BLaER1 treated with 17β-estradiol and CSF1 and Interleukin-3, amounts not matched to agents 10 nM and 100 nM (cell line): ENCODE measurements at regions not wholly inside any gene's neighbourhood (a gene's known extent, or its start where the extent isn't known, plus 50 kb on each side); places are given as distances from the start of the nearest gene placed in this dataset.

Experiments
- H3K27ac ChIP-seq, 11 experiments: shearing (Covaris generic); formaldehyde crosslinking; 2 replicates each; pipeline ENCODE4 v1.8.1; 2022
- H3K27me3 ChIP-seq, 11 experiments: shearing (Covaris generic); formaldehyde crosslinking; 2 replicates each; pipeline ENCODE4 v1.8.1; 2022
- H3K36me3 ChIP-seq, 11 experiments: shearing (Covaris generic); formaldehyde crosslinking; 2 replicates each; pipeline ENCODE4 v1.8.1; 2022
- H3K4me1 ChIP-seq, 10 experiments: shearing (Covaris generic); formaldehyde crosslinking; 2 replicates each; pipeline ENCODE4 v1.8.1; 2022
- H3K4me2 ChIP-seq, 11 experiments: shearing (Covaris generic); formaldehyde crosslinking; 2 replicates each; pipeline ENCODE4 v1.8.1; 2022
- H3K4me3 ChIP-seq, 10 experiments: shearing (Covaris generic); formaldehyde crosslinking; 2 replicates each; pipeline ENCODE4 v1.8.1; 2022
- H3K9ac ChIP-seq, 11 experiments: shearing (Covaris generic); formaldehyde crosslinking; 2 replicates each; pipeline ENCODE4 v1.8.1; 2022
- H3K9me3 ChIP-seq, 11 experiments: shearing (Covaris generic); formaldehyde crosslinking; replicated peaks in 1 of 11; 2 replicates each; pipeline ENCODE4 v1.8.1; 2022
- H4K20me1 ChIP-seq, 11 experiments: shearing (Covaris generic); formaldehyde crosslinking; 2 replicates each; pipeline ENCODE4 v1.8.1; 2022
- Cebpa-rat ChIP-seq, 11 experiments: shearing (Covaris generic); IDR thresholded peaks; 2 replicates each; pipeline ENCODE4 v1.8.1; 2022

GRCh38 chr2:196224756-196225155 lies 53.4 kb upstream of the STK17B start:
- peak overlapping the region; percentile 43 to 86 (median 63) for H3K4me2 ChIP-seq
- no peak for TF ChIP-seq Cebpa-rat (IDR thresholded peaks at IDR 0.05)

DNA sequence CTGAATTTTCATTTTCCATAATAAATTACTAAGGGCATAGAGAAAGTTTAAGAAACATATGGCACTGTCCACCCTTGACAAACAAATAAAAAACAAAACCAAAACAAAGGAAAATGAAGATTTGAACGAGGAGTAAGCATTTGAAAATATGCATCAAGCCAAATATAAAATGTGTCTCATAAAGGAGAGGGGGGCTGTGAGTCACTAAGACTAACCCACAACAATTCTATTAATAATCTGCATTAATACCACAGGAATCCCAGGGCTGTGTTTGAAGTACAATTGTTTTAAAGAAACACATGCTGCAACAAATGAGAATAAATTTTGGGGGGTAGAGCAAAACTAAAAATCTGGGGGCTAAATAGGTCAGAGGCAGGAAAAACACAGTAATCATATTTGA lies 53.8 kb upstream of the STK17B start:
- H3K9ac ChIP-seq: peak overlapping the region in 3 of 11 experiments; percentile 23 to 26 (median 25); a peak in 5 of 22 replicates
- peaks cover 0 to 6% (median 0%) of the 10 kb centered on the region in 11 experiments; a peak in 1 of 22 replicates for H3K36me3 ChIP-seq
- TF ChIP-seq Cebpa-rat (IDR thresholded peaks at IDR 0.05): no peak
- peaks cover 8 to 28% (median 19%) of the 10 kb centered on the region in 11 experiments; a peak in 20 of 22 replicates for H3K9me3 ChIP-seq
- peak overlapping the region; percentile 43 to 86 (median 63) for H3K4me2 ChIP-seq
- H3K27ac ChIP-seq: peak overlapping the region in 9 of 11 experiments; percentile 43 to 67 (median 60); a peak in 18 of 22 replicates
- peaks cover 34 to 70% (median 50%) of the 10 kb centered on the region in 10 experiments for H3K4me1 ChIP-seq
- H3K4me3 ChIP-seq: no peak overlapping the region
- H4K20me1 ChIP-seq: no peaks in the 10 kb centered on the region
- H3K27me3 ChIP-seq: no peaks in the 10 kb centered on the region

More at GRCh38 chr2:196224756-196225155, 53.4 kb upstream of the STK17B start:
- Histone ChIP-seq H3K27ac (peak overlapping the region in 9 of 11 experiments; percentile 43 to 67 (median 60); a peak in 18 of 22 replicates), H4K20me1 (no peaks in the 10 kb centered on the region), H3K9ac (peak overlapping the region in 3 of 11 experiments; percentile 23 to 26 (median 25); a peak in 4 of 22 replicates), H3K9me3 (peaks cover 8 to 24% (median 17%) of the 10 kb centered on the region in 11 experiments; a peak in 20 of 22 replicates), H3K4me3 (no peak overlapping the region), H3K4me1 (peaks cover 33 to 66% (median 48%) of the 10 kb centered on the region in 10 experiments), H3K36me3 (peaks cover 0 to 6% (median 0%) of the 10 kb centered on the region in 11 experiments; a peak in 1 of 22 replicates), H3K27me3 (no peaks in the 10 kb centered on the region)

- no peaks in the 10 kb centered on the region for H3K27me3 ChIP-seq
- peaks cover 41 to 80% (median 60%) of the 10 kb centered on the region in 10 experiments for H3K4me1 ChIP-seq
- H3K9me3 ChIP-seq: peaks cover 8 to 29% (median 19%) of the 10 kb centered on the region in 11 experiments; a peak in 20 of 22 replicates
- TF ChIP-seq Cebpa-rat (IDR thresholded peaks at IDR 0.05): no peak
- no peaks in the 10 kb centered on the region for H4K20me1 ChIP-seq
- H3K36me3 ChIP-seq: peaks cover 0 to 6% (median 0%) of the 10 kb centered on the region in 11 experiments; a peak in 1 of 22 replicates
- H3K9ac ChIP-seq: no peak overlapping the region
- H3K4me2 ChIP-seq: peak overlapping the region; percentile 43 to 86 (median 63)
- no peak overlapping the region for H3K4me3 ChIP-seq
- H3K27ac ChIP-seq: peak overlapping the region in 10 of 11 experiments; percentile 28 to 67 (median 57); a peak in 18 of 22 replicates
These were observed 54.8 kb upstream of the STK17B start for GRCh38 chr2:196226058-196226706.

DNA sequence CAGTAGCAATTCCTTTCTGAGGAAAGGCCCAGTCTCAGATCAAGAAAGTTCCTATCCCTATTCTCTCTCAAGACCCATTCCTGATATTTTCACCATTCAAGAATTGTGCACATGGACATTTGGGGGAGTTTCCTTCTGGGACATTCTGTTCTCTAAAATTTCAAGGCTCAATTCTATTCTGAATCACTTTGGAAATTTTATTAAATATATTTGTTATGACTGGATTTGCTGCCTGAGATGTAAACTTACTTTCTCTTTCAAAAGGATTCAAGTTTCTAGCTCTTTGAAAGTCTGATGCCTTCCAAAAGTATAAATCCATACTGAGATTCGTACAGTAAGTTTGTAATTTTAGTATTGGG lies 55.3 kb upstream of the STK17B start:
- Histone ChIP-seq H3K36me3 (peaks cover 0 to 4% (median 0%) of the 10 kb centered on the region in 11 experiments; a peak in 1 of 22 replicates), H3K9ac (no peak overlapping the region), H4K20me1 (no peaks in the 10 kb centered on the region), H3K27ac (peak overlapping the region in 7 of 11 experiments; percentile 6 to 67 (median 48); a peak in 7 of 22 replicates), H3K4me2 (peak overlapping the region; percentile 43 to 86 (median 63); a peak in 18 of 22 replicates), H3K9me3 (peaks cover 5 to 26% (median 14%) of the 10 kb centered on the region in 11 experiments; a peak in 20 of 22 replicates), H3K27me3 (no peaks in the 10 kb centered on the region), H3K4me1 (peaks cover 46 to 85% (median 65%) of the 10 kb centered on the region in 10 experiments), H3K4me3 (no peak overlapping the region)
- no peak for TF ChIP-seq Cebpa-rat (IDR thresholded peaks at IDR 0.05)

- peak overlapping the region in 9 of 11 experiments; percentile 45 to 100 (median 79); a peak in 17 of 22 replicates for H3K27ac ChIP-seq
- H4K20me1 ChIP-seq: no peaks in the 10 kb centered on the region
- H3K9me3 ChIP-seq: peaks cover 0 to 15% (median 5%) of the 10 kb centered on the region in 11 experiments; a peak in 8 of 22 replicates
- peaks cover 69 to 100% (median 86%) of the 10 kb centered on the region in 10 experiments for H3K4me1 ChIP-seq
- TF ChIP-seq Cebpa-rat (IDR thresholded peaks at IDR 0.05): peak in 4 of 11 experiments; percentile 51 to 66 (median 58); a peak in 4 of 22 replicates
- peak overlapping the region in 6 of 11 experiments; percentile 16 to 62 (median 44); a peak in 11 of 22 replicates for H3K9ac ChIP-seq
- 0 out of 20 replicates have a peak overlapping the region, but pooled peaks of 1 of the 10 experiments have one; percentile 3 for H3K4me3 ChIP-seq
- H3K27me3 ChIP-seq: no peaks in the 10 kb centered on the region
- H3K36me3 ChIP-seq: no peaks in the 10 kb centered on the region
- peak overlapping the region in 9 of 11 experiments; percentile 18 to 86 (median 69); a peak in 18 of 22 replicates for H3K4me2 ChIP-seq
These were observed 57.6 kb upstream of the STK17B start for GRCh38 chr2:196229013-196229412.

DNA sequence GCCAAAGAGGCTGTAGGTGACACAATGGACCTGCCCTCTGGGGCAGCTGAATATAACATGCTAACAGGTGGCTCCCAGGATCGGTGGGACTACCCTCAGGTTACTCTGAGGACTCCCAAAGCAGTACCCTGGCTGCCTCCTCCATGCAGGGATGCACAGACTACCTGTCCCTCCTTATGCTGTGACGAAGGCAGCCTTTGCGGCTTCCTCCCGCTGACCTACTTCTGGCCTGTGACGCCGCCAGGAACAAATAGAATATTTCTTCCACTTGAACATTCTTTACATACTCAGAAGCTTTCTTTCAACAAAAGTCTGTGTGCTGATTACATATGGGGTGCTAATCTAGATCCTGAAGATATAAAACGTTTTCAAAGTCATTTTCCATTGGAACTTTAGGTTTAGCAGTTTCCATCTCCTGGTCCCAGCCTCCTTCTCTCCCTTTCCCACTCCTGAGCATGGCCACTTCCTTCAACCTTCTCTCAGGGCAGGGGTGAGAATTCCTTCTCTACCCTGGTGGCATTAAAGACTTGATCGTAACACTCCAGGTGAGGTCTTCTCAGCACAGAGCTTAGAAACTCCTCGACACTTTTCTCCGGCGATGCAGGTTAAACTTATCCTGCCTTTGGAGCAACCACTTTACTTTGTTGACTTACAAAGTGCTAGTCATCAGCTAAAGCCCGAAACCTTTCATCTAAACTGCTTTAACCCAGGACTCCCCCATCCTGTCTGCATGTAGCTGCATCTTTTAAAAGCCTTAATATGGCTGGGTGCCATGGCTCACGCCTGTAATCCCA lies 58.9 kb upstream of the STK17B start:
- Histone ChIP-seq H3K27ac (peak overlapping the region; percentile 2 to 100 (median 92); a peak in 20 of 22 replicates), H3K9me3 (peaks cover 0 to 15% (median 3%) of the 10 kb centered on the region in 11 experiments; a peak in 7 of 22 replicates), H3K9ac (no peak overlapping the region; a peak in 4 of 22 replicates), H3K36me3 (no peaks in the 10 kb centered on the region), H3K4me2 (peak overlapping the region in 7 of 11 experiments; percentile 9 to 86 (median 69); a peak in 14 of 22 replicates), H4K20me1 (no peaks in the 10 kb centered on the region), H3K27me3 (no peaks in the 10 kb centered on the region), H3K4me1 (peaks cover 70 to 100% (median 87%) of the 10 kb centered on the region in 10 experiments), H3K4me3 (no peak overlapping the region)
- no peak for TF ChIP-seq Cebpa-rat (IDR thresholded peaks at IDR 0.05)

- Histone ChIP-seq H3K27ac (peak overlapping the region; percentile 85 to 100 (median 92)), H3K27me3 (no peaks in the 10 kb centered on the region), H3K9me3 (peaks cover 0 to 33% (median 19%) of the 10 kb centered on the region in 11 experiments; a peak in 14 of 22 replicates), H4K20me1 (no peaks in the 10 kb centered on the region), H3K4me2 (peak overlapping the region; percentile 66 to 86 (median 77)), H3K4me3 (peak overlapping the region in 4 of 10 experiments; percentile 1 to 31 (median 28); a peak in 5 of 20 replicates), H3K9ac (peak overlapping the region; percentile 68 to 79 (median 76)), H3K4me1 (peaks cover 61 to 100% (median 89%) of the 10 kb centered on the region in 10 experiments), H3K36me3 (no peaks in the 10 kb centered on the region)
- no peak for TF ChIP-seq Cebpa-rat (IDR thresholded peaks at IDR 0.05)
These were observed 61.8 kb upstream of the STK17B start for GRCh38 chr2:196233021-196233804.
